Esophagus muscularis mucosa (tissue), 4 donors: ENCODE measurements at regions not wholly inside any gene's neighbourhood (a gene's known extent, or its start where the extent isn't known, plus 50 kb on each side); places are given as distances from the start of the nearest gene placed in this dataset.
"Not testable (repeated sequence)": the region's sequence is repeated elsewhere in the genome, so short reads cannot be mapped to it uniquely, and the experiment has no call there.

Source experiments
- DNase-seq: peaks from one replicate; pipeline ENCODE4 v3.0.0-alpha.2; 2017; ENCODE audit errors: extremely low spot score
- H3K27ac ChIP-seq, 4 donors: fragments of 200-600 bp; sonication (generic); replicated peaks in 1 of 4; 1 replicate in 3 of 4; 2 replicates in 1 of 4; pipeline ENCODE4 v1.5.1; 2016 to 2019; ENCODE audit warnings: mild to moderate bottlenecking in 1 of 4
- H3K27me3 ChIP-seq, 4 donors: fragments of 200-600 bp; sonication (generic); one replicate each; pipeline versions ENCODE4 v1.5.1 to v1.6.0; 2016 to 2019
- H3K36me3 ChIP-seq, 4 donors: fragments of 200-600 bp; sonication (generic); one replicate each; pipeline ENCODE4 v1.5.1; 2016 to 2019
- H3K4me1 ChIP-seq, 4 donors: fragments of 200-600 bp; sonication (generic); one replicate each; pipeline ENCODE4 v1.5.1; 2016 to 2019
- H3K4me3 ChIP-seq, 4 donors: fragments of 200-600 bp; sonication (generic); 1 replicate in 2 of 4; 2 replicates in 2 of 4; pipeline ENCODE4 v1.5.1; 2016 to 2019; ENCODE audit warnings: mild to moderate bottlenecking in 4 of 4, moderate library complexity in 1 of 4
- H3K9me3 ChIP-seq, 4 donors: fragments of 200-600 bp; sonication (generic); 1 replicate in 3 of 4; 2 replicates in 1 of 4; pipeline ENCODE4 v1.5.1; 2016 to 2019
- CTCF ChIP-seq, 3 experiments: fragments of 200-600 bp in 2 of 3; fragments of 450-650 bp in 1 of 3; sonication (generic) in 2 of 3; IDR thresholded peaks; one replicate each; pipeline ENCODE4 v1.5.1; 2017 to 2019; ENCODE audit warnings: antibody characterized with exemption in 3 of 3, mild to moderate bottlenecking in 2 of 3, moderate library complexity in 1 of 3
- EP300 ChIP-seq: sonication (generic); formaldehyde crosslinking; IDR thresholded peaks from one replicate; pipeline ENCODE4 v1.6.1; 2017; ENCODE audit warnings: antibody characterized with exemption
- POLR2A ChIP-seq: fragments of 450-650 bp; IDR thresholded peaks from one replicate; pipeline ENCODE4 v1.6.1; 2017; ENCODE audit warnings: antibody characterized with exemption, moderate library complexity, mild to moderate bottlenecking, low read depth
- POLR2AphosphoS5 ChIP-seq, 2 donors: sonication (generic); formaldehyde crosslinking; IDR thresholded peaks; one replicate each; pipeline ENCODE4 v1.6.1; 2017; ENCODE audit warnings: antibody characterized with exemption in 2 of 2
- WGBS: methylation state at CpG from one replicate; pipeline ENCODE4 v1.1.5; 2018; 5-methylcytosine and 5-hydroxymethylcytosine counted together
- intact Hi-C: fragments of 100-400 bp; cut with DNase I; formaldehyde crosslinking; loops from one replicate; pipeline ENCODE4 v1.15.1; 2023

DNA sequence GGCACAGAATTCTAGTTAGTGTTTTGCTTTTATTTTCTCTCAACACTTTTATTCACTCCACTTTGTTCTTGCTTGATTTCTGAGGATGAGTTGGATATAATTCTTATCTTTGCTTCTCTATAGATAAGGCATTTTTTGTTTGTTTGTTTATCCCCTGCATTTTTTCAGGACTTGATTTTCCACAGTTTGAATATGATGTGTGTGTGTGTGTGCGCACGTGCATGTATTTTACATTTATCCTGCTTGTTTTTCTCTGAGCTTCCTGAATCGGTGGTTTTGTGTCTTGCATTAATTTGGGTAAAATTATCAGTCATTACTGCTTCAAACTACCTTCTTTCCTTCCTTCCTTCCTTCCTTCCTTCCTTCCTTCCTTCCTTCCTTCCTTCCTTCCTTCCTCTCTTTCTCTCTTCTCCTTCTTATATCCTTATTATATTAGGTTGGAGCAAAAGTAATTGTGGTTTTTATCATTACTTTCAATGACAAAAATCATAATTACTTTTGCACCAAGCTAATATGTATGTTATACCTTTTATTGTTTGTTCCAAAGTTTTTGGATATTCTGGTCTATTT is 679.9 kb upstream of the RAG2 start:
- no peaks in the 10 kb centered on the region for H3K36me3 ChIP-seq
- no peaks in the 10 kb centered on the region for H3K9me3 ChIP-seq
- no peak for TF ChIP-seq CTCF (IDR thresholded peaks at IDR 0.05)
- TF ChIP-seq POLR2A, result no peak
- no peak for TF ChIP-seq EP300
- no peak for TF ChIP-seq POLR2AphosphoS5 (IDR thresholded peaks at IDR 0.05)
- DNase-seq, result no peak
- no peaks in the 10 kb centered on the region for H3K4me1 ChIP-seq
- intact Hi-C loops, result no loop called here
- H3K4me3 ChIP-seq, result no peak overlapping the region
- H3K27ac ChIP-seq, result no peak overlapping the region
- 89% methylated on average over 3 of the region's 3 CpGs for WGBS
- H3K27me3 ChIP-seq, result no peaks in the 10 kb centered on the region

DNA sequence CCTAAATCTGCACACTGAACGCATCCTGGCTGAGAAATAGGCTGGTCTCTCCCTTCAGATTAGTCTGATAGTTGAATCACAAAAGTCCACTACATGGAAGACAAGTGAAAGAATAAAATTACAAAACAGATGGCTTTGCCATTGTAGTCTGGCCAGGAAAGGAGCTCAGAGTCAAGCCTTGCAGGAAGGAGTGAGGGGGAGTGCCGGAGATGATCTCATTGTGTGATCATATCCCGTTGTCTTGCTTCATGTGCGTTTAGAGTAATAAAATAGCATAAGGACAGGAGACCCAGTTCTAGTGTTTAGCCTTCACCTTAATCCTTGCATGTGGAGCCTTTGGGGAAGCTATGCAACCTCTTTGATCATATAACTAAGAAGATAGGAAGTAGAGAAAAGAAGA is 666.7 kb upstream of the RAG2 start:
- TF ChIP-seq POLR2AphosphoS5 (IDR thresholded peaks at IDR 0.05) (no peak), POLR2A (no peak), EP300 (no peak), CTCF (IDR thresholded peaks at IDR 0.05) (no peak)
- Histone ChIP-seq H3K9me3 (peaks cover 0 to 4% (median 0%) of the 10 kb centered on the region in 4 donors), H3K27ac (no peak overlapping the region), H3K36me3 (no peaks in the 10 kb centered on the region), H3K4me3 (no peak overlapping the region), H3K27me3 (no peaks in the 10 kb centered on the region), H3K4me1 (no peaks in the 10 kb centered on the region)
- intact Hi-C loops, result no loop called here
- DNase-seq, result no peak
- WGBS, result 37% methylated on average over 4 of the region's 4 CpGs

DNA sequence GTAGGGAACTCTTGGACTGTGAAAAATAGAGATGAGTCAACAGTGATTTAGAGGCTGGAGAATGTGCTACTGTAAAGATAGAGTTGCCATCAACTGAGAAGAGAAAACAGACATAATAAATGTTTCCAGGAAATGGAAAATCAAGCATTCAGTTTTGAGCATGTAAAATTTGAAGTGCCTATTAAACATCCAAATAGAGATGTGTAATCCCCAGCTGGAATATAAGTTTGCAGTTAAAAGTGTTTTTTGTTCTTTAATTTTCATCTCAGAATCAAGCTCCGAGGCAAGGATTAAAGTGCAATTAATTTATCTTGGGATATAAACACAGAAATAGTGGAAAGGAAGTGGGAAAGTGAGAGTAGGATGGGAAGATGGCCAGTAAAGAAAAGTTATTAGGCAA is 666.0 kb upstream of the RAG2 start:
- no peaks in the 10 kb centered on the region for H3K27me3 ChIP-seq
- no peak for DNase-seq
- no peaks in the 10 kb centered on the region for H3K36me3 ChIP-seq
- no peaks in the 10 kb centered on the region for H3K4me1 ChIP-seq
- H3K27ac ChIP-seq, result no peak overlapping the region
- intact Hi-C loops, result no loop called here
- H3K9me3 ChIP-seq, result peaks cover 0 to 4% (median 0%) of the 10 kb centered on the region in 4 donors
- H3K4me3 ChIP-seq, result no peak overlapping the region
- WGBS, result 30% methylated on average over 1 of the region's 1 CpG
- TF ChIP-seq CTCF (IDR thresholded peaks at IDR 0.05), result no peak
- TF ChIP-seq POLR2A, result no peak
- TF ChIP-seq EP300, result no peak
- no peak for TF ChIP-seq POLR2AphosphoS5 (IDR thresholded peaks at IDR 0.05)

DNA sequence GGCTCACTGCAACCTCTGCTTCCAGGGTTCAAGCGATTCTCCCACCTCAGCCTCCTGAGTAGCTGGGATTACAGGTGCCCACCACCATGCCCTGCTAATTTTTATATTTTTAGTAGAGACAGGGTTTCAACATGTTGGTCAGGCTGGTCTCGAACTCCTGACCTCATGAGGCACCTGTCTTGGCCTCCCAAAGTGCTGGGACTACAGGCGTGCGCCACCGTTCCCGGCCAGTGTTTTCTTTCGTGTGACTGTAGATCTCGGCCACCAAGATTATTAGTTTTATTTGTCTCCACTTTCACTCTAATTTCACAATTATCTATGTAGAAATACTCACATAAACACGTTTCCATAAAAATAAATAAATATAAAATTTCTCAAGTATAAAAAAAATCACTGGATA is 665.4 kb upstream of the RAG2 start:
- H3K27me3 ChIP-seq, intact Hi-C loops, H3K27ac ChIP-seq, H3K4me3 ChIP-seq, H3K4me1 ChIP-seq, H3K36me3 ChIP-seq, H3K9me3 ChIP-seq, DNase-seq: not testable (repeated sequence)
- WGBS, result 90% methylated on average over 9 of the region's 9 CpGs

DNA sequence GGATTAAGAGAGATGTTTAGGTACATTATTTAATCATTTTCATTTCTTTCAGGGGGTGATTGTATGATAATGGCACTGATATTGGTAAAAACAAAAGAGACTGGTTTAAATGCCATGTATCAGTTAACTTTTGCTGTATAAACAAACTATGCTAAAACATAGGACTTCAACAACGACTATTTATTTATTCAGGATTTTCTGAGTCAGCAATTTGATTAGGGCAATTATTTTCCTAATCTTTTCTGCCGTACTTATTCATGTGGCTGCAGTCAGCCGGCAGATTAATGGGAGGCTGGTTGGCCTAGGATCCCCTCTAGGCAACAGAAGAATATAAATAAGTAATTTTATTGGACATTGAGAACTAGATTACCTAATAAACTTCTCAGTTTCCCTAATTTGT is 661.7 kb upstream of the RAG2 start:
- Histone ChIP-seq H3K4me1 (no peaks in the 10 kb centered on the region), H3K4me3 (no peak overlapping the region), H3K27ac (no peak overlapping the region), H3K36me3 (no peaks in the 10 kb centered on the region), H3K9me3 (no peaks in the 10 kb centered on the region), H3K27me3 (no peaks in the 10 kb centered on the region)
- WGBS, result 50% methylated on average over 3 of the region's 3 CpGs
- intact Hi-C loops, result no loop called here
- no peak for DNase-seq
- TF ChIP-seq EP300 (no peak), POLR2A (no peak), CTCF (IDR thresholded peaks at IDR 0.05) (no peak), POLR2AphosphoS5 (IDR thresholded peaks at IDR 0.05) (no peak)
